Activated gamma-delta T cell treated with anti-CD3 and anti-CD28 coated beads, Interleukin-2, amount 50 U/mL, for 16 hours (primary cell): ENCODE measurements at regions not wholly inside any gene's neighbourhood (a gene's known extent, or its start where the extent isn't known, plus 50 kb on each side); places are given as distances from the start of the nearest gene placed in this dataset.
"Not testable (repeated sequence)": the region's sequence is repeated elsewhere in the genome, so short reads cannot be mapped to it uniquely, and the experiment has no call there.

ENCODE experiments used
- DNase-seq: peaks from one replicate; pipeline ENCODE4 v3.0.0-alpha.2; 2020; ENCODE audit warnings: low read depth

DNA sequence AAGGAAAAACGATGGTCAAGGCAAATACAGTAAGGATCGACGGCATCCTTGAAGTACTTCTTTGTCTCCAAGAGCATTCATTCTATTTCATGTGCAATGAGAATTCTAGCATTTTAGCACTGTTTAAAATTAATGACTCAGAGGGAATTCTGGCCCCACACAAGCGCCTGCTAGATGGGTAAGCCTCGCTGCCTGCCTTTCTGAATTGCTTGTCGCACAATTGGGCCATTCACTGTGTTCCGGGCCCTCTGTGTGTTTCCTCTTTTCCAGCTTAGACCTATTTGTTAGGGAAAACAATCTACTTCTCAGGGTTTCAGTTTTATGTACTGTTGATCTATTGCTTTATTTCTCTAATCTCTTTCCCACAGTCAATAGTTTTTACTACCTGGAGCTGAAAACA, 204.7 kb upstream of the ZNF32 start:
- no peak for DNase-seq

- no peak for DNase-seq
Measured at GRCh38 chr10:43852644-43853214, 204.0 kb upstream of the ZNF32 start.

DNA sequence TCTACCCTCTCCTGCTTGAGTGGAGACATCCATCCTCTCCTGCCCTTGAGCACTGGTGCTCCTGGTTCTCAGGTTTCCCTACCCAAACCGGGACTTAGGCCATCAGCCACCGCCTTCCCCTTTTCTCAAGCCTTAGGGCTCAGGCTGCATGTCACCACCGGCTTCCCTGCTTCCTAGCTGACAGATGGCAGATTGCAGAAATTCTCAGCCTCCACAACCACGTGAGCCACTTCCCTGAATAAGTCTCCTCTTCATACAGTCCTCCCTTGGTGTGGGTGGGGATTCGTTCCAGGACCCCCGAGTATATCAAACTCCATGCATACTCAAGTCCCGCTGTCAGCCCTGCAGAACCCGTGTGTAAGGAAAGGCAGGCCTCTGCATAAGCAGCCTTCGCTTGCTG, 203.5 kb upstream of the ZNF32 start:
- no peak for DNase-seq

DNA sequence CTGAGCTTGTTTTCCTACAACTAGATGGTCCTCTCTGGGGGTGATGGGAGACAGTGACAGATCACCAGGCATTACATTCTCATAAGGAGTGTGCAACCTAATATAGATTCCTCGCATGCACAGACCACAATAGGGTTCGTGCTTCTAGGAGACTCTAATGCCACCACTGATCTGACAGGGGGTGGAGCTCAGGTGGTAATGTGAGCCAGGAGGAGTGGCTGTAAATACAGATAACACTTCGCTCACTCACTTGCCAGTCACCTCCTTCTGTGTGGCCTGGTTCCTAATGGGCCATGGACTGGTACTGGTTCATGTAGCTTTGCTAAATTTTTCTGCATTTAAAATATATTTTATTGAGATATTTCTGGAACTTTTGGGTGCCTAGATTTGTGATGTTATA, 202.3 kb upstream of the ZNF32 start:
- DNase-seq = no peak

GRCh38 chr10:43849551-43849950, 200.9 kb upstream of the ZNF32 start:
- DNase-seq = no peak

DNA sequence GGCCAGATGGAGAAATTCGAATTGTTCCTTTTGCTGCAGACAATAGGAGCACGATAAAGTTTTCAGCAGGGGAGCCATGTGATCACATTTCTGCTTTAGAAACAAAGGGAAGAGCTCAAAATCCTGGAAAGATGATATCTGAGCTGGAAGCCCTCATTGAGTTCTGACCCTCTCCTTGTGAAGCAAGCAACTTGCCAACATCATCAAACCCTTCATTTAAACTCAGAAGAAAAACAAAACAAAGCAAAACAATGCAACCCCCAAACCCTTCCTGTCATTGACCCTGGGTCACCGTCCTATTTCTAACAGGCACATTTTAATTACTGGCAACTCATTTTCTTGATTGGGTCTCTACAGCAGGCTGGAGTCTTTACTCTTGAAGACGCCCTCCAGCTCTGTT, 198.3 kb upstream of the ZNF32 start:
- DNase-seq = no peak

- DNase-seq = no peak
Measured at GRCh38 chr10:43846187-43846680, 197.6 kb upstream of the ZNF32 start.

DNA sequence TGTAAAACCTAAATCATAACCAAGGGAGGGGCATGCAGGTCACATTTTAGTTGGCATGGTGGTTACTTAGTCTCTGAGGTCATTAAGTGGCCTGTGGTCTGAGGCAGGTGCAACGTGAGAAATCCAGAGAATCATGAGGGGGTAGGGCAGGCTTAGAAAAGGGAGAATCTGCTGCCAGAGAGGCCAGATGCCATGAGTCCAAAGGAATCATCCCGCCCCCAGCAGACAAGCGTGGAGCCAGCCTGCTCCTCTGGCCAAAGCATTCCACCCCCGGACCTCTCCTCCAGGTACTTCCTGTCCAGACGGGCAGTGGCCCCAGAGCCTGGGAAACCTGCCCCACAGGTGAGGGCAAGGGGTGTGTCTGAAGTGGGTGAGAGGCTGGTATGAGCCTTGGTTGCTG, 196.4 kb upstream of the ZNF32 start:
- no peak for DNase-seq

- DNase-seq = no peak
Measured at GRCh38 chr10:43844221-43844620, 195.5 kb upstream of the ZNF32 start.

DNA sequence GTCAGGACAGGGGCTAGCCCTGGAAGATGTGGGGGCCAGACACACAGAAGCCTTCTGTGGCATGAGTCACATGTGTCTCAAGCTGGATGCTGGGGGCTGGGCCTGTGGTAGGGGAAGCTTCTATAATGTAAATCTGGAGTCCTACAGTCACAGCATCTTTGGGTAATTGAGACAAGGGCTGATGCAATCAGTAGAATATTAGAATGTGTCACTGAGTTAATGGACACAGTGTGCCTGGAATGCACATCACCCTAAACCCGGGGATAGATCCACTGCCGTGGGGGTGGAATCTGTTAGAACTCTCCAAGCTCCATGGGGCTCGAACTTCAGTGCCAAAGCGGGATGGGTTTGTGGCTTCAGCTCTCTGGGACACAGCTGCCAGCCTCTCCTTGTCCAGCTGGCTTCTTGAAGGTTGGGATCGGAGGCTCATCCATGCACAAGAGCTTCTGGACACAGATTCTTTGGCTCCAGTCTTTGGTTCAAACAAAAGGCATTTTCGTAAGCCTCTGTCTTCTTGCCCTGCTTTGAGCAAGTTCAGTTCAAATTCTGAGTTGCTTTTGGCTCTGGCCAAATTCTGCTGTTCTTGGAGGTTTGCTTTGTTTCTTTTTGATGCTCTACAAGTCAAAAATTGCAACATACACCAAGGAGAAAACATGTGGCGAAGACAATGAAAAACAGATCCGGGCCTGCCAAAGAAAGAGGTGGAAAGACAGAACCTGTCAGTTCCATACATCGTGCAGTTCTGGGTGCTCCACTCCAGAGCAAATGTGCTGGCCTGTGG, 194.8 kb upstream of the ZNF32 start:
- DNase-seq = no peak

DNA sequence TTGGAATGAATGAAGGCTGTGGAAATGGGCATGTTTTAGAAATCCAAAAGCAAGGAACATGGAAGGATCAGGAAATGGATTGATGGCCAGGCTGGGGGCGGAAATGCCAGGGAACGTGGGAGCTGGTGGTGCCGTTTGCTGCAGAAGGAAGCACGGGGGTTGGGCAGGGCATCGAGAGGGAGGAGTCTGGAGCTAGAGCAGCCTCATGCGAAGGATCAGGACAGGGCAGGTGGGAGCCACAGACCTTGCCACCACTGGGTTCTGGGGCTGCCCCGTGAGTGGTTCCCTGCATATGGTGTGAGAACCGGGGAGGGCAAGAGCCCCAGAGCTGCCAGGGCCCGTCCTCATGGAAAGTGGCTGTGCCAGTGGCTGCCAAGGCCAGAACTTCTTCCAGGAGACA, 193.8 kb upstream of the ZNF32 start:
- no peak for DNase-seq

GRCh38 chr10:43842072-43842471, 193.4 kb upstream of the ZNF32 start:
- DNase-seq = no peak

- no peak for DNase-seq
Measured at GRCh38 chr10:43839973-43840372, 191.3 kb upstream of the ZNF32 start.

DNA sequence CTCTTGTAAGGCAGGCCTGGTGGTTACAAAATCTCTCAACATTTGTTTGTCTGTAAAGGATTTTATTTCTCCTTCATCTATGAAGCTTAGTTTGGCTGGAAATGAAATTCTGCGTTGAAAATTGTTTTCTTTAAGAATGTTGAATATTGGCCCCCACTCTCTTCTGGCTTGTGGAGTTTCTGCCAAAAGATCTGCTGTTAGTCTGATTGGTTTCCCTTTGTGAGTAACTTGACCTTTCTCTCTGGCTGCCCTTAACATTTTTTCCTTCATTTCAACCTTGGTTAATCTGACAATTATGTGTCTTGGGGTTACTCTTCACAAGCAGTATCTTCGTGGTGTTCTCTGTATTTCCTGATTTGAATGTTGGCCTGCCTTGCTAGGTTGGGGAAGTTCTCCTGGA, 186.1 kb upstream of the ZNF32 start:
- not testable (repeated sequence) for DNase-seq

- no peak for DNase-seq
Measured at GRCh38 chr10:43827853-43828252, 179.2 kb upstream of the ZNF32 start.

DNA sequence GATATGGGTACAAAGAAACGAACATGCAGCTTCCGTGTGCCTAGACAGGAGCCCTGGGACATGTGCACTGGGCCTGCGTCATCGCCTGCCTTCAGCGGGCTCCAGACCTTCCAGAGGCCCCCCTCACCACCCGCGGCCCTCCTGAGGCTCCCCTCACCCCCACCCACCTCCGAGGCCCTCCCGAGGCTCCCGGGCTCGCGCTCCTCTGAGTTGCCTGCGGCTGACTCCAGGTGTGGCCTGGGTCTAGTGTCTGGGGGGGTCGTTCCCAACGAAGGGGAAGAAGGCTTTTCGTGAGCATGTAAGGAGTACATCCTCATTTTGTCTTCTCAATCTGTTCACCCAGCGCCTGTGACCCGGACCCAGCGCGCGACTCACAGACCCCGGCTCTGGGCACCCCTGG, 177.3 kb upstream of the ZNF32 start:
- no peak for DNase-seq

DNA sequence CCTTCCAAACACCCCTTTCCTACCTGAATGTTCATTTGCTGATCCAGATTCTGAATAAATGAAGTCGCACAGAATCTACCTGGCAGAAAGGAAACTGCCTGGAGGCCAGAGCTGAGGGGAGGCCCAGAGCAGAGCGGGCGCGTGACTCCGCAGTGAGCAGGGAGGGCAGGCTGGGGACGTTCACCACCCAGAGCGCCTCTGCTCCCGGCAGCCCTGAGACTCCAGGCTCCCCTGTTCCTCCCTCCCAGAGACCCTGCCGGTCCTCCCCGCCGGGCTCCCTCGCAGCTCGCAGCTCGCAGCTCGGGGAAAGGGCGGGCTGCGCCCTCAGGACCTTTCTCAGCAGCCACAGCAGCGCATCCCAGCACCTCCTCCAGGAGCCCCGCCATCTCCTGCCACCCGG, 176.7 kb upstream of the ZNF32 start:
- DNase-seq = no peak

DNA sequence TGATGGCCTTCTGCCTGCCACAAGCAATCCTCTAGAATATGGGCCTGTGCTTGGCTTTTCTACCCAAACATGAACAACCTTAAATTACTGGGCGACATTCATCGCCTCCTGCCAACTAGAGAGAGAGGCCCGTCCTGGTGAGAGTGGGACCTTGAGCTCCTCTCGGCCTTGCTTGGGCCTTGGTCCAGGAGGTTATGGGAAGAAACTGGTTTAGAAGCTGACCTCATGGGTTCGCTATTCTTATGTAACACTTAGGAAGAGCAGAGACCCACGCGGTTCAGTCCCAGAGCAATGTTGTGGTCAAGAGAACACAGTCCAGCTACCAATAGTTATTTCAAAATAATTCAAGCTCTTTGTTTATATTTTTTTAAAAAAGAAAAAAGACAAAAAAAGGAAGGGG, 176.3 kb upstream of the ZNF32 start:
- no peak for DNase-seq

DNA sequence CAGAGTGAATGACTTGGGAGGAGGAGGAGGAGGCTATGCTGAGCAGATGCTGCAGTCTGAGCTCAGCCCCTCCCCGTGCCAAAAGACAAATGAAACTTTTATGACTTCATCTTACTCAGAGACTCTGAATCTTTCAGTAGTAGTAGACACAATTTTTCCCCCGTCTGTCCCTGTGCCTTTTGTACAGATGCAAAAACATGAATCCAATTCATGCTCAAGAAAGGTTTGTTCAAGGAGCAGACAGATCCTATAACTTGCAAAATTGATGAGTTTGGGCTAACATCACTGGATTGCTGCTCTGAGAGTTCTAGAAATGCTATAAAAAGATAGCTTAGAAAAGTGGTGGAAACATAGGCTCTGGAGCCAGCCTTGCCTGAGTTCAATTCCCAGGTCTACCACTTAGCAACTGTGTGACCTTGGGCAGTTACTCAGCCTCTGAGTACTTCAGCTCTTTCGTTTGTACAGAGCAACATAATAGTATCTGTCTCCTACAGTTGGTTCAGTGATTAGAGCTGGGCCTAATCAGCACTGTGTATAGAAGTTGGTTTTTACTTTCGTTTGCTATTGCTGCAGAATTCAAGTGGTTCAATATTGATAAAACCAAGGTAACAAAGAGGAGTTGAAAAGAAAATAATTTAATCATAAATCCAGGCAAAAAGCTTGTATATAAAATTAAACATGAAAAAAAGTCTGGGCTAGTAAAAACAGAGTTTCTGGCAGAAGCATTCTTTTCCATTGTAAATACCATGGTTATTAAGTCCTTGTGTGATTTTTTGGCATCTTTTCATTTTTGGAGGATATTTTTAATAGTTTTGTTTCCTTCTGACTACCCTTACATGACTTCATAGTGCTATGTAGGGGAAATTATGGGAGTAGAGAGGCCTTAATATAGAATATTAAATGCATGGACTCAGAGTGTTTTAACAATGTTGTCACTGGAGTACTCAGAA, 174.2 kb upstream of the ZNF32 start:
- no peak for DNase-seq

DNA sequence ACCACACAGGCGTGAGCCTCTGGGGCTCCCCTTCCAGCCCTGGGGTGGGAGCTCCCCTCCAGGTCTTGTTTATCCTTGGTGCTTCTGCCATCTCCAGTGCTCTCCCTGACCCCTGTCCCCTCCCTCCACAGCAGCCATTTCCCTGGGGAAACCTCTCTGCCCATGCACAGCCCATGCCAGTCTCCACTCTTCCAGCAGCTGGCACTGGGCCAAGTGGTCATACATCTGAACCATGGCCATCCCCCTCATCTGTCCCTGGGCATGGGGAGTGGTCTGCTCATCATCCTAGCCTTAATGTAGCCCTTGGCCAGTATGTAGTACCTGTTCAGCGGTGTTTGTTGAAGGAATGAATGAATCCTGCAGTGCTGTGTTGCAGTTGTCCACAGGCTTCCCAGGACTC, 172.4 kb upstream of the ZNF32 start:
- DNase-seq = no peak

DNA sequence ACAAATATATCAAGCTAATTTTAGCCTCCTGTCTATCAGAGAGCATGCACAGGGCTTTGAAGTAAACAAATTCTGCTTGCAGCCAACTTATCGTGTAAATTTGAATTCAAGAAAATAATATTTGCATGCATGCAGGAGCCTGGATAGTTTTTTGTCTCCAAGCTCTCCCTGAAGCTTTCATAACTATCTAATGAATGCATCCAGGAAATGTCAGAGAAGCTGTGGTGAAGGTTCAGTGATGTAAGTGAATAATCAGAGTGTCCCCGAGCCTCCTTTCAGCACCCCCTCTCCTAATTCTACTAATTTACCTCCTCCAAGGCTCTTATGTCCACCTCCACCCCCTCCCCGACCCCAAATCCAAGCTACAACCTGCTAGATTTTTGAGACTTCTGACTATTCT, 172.0 kb upstream of the ZNF32 start:
- no peak for DNase-seq

GRCh38 chr10:43819464-43820230, 171.0 kb upstream of the ZNF32 start:
- DNase-seq = no peak
